GM23248 (cell line): ENCODE measurements at regions not wholly inside any gene's neighbourhood (a gene's known extent, or its start where the extent isn't known, plus 50 kb on each side); places are given as distances from the start of the nearest gene placed in this dataset.
A peak's percentile ranks its signal among the peaks of the same experiment; 100 is the strongest.

Experiments used
- DNase-seq: peaks from one replicate; pipeline ENCODE4 v3.0.0-alpha.2; 2015
- H2AFZ ChIP-seq: fragments of 200-600 bp; sonication (generic); 2 replicates; pipeline ENCODE4 v1.6.1; 2016; ENCODE audit warnings: antibody characterized with exemption
- H3F3A ChIP-seq: fragments of 200-600 bp; sonication (generic); 2 replicates; pipeline ENCODE4 v1.6.1; 2016; ENCODE audit warnings: mild to moderate bottlenecking, antibody characterized with exemption, mixed run types; ENCODE audit not compliant: insufficient read depth
- H3K27ac ChIP-seq: fragments of 200-600 bp; sonication (generic); 2 replicates; pipeline ENCODE4 v1.5.1; 2016; ENCODE audit warnings: mild to moderate bottlenecking
- H3K27me3 ChIP-seq: fragments of 200-600 bp; sonication (generic); replicated peaks from 2 replicates; pipeline ENCODE4 v1.6.1; 2016; ENCODE audit warnings: mild to moderate bottlenecking; ENCODE audit not compliant: insufficient read depth
- H3K36me3 ChIP-seq: fragments of 200-600 bp; sonication (generic); 2 replicates; pipeline ENCODE4 v1.6.1; 2016; ENCODE audit warnings: low read depth, mild to moderate bottlenecking
- H3K4me1 ChIP-seq: fragments of 200-600 bp; sonication (generic); 2 replicates; pipeline ENCODE4 v1.6.1; 2016; ENCODE audit warnings: mild to moderate bottlenecking; ENCODE audit not compliant: insufficient read depth
- H3K4me2 ChIP-seq: fragments of 200-600 bp; sonication (generic); one replicate; pipeline ENCODE4 v1.6.1; 2016; ENCODE audit warnings: mild to moderate bottlenecking; ENCODE audit not compliant: unreplicated experiment
- H3K4me3 ChIP-seq: fragments of 200-600 bp; sonication (generic); 2 replicates; pipeline ENCODE4 v1.5.1; 2016; ENCODE audit warnings: mild to moderate bottlenecking
- H3K79me2 ChIP-seq: fragments of 200-600 bp; sonication (generic); 2 replicates; pipeline ENCODE4 v1.6.1; 2016; ENCODE audit warnings: mild to moderate bottlenecking; ENCODE audit not compliant: insufficient read depth
- H3K9ac ChIP-seq: fragments of 200-600 bp; sonication (generic); 2 replicates; pipeline ENCODE4 v1.6.1; 2016; ENCODE audit warnings: mild to moderate bottlenecking
- H3K9me2 ChIP-seq: fragments of 200-600 bp; sonication (generic); 2 replicates; pipeline ENCODE4 v1.6.1; 2016; ENCODE audit warnings: mixed run types, mild to moderate bottlenecking, moderate library complexity; ENCODE audit not compliant: insufficient read depth
- H3K9me3 ChIP-seq: fragments of 200-600 bp; sonication (generic); one replicate; pipeline ENCODE4 v1.6.1; 2017; ENCODE audit warnings: low read depth
- H4K20me1 ChIP-seq: fragments of 200-600 bp; sonication (generic); 2 replicates; pipeline ENCODE4 v1.6.0; 2016; ENCODE audit not compliant: insufficient read depth
- EZH2 ChIP-seq: fragments of 200-600 bp; sonication (generic); IDR thresholded peaks from 2 replicates; pipeline ENCODE4 v1.6.1; 2018; ENCODE audit warnings: antibody characterized with exemption, mild to moderate bottlenecking; ENCODE audit not compliant: insufficient read depth, poor library complexity, severe bottlenecking
- EZH2phosphoT487 ChIP-seq: fragments of 200-600 bp; sonication (generic); IDR thresholded peaks from 2 replicates; pipeline ENCODE4 v1.6.1; 2018; ENCODE audit warnings: antibody characterized with exemption, moderate library complexity, mild to moderate bottlenecking, low read depth; ENCODE audit not compliant: insufficient read depth
- WGBS, 2 experiments: methylation state at CpG; one replicate each; pipeline ENCODE4 v1.1.6; 2015 to 2017; ENCODE audit warnings: low lambda C conversion rate in 2 of 2, low coverage in 1 of 2; ENCODE audit errors: missing lambda C conversion rate in 2 of 2; 5-methylcytosine and 5-hydroxymethylcytosine counted together
- in situ Hi-C: fragments of 300-500 bp; cut with MboI; formaldehyde crosslinking; loops from 2 replicates; pipeline ENCODE4 v1.15.0; 2020

DNA sequence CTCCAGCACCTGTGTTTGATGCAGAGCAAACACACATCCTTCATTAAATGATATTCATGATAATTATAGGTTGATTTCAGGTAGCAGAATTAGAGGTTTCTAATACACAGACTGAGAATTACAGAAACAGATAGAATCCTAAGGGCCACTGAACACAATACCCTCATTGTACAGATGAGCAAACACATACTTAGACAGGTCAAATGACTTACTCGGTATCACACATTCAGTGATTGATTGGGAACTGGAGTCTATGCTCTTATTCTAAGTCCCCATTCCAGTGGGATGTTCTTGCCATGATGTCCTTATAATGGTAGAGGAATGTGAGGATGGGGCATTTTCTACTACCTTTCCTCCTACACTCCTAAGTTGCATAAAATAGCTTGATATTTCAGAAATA is 70.8 kb downstream of the DCAF8L1 start:
- no peaks in the 10 kb centered on the region for H3F3A ChIP-seq
- no peak overlapping the region for H3K4me2 ChIP-seq
- H3K4me1 ChIP-seq = no peaks in the 10 kb centered on the region
- WGBS, 2 experiments = 55 to 73% methylated on average over 1 of the region's 1 CpG
- no peaks in the 10 kb centered on the region for H3K9me2 ChIP-seq
- H3K27me3 ChIP-seq = no peaks in the 10 kb centered on the region
- H3K9me3 ChIP-seq = no peaks in the 10 kb centered on the region
- H4K20me1 ChIP-seq = no peaks in the 10 kb centered on the region
- no peak overlapping the region for H3K9ac ChIP-seq
- H3K27ac ChIP-seq = no peak overlapping the region
- no peak overlapping the region for H3K4me3 ChIP-seq
- in situ Hi-C loops = no loop called here
- no peak overlapping the region for H2AFZ ChIP-seq
- TF ChIP-seq EZH2phosphoT487 (no peak), EZH2 (no peak)
- DNase-seq = no peak
- H3K36me3 ChIP-seq = no peaks in the 10 kb centered on the region
- no peaks in the 10 kb centered on the region for H3K79me2 ChIP-seq

DNA sequence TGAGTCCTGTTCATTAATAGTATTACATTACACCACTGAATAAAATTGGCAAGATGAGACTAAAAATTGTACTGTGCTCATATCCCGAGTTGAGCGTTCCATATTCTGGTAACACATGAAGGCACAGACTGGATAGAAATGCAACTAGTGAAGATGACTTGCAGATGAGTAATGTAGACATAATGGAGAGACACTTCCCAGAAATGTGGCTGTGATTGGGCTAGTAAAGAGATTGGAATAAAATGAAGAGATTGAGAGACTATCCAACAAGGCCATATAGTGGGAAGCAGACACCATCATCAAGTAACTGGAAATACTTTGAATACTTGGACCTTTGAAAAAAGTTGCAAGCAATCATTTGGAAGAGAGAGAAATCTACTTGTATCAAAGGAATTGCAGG is 77.3 kb downstream of the DCAF8L1 start:
- H3K27me3 ChIP-seq = no peaks in the 10 kb centered on the region
- H3F3A ChIP-seq = no peaks in the 10 kb centered on the region
- H3K27ac ChIP-seq = no peak overlapping the region
- in situ Hi-C loops = no loop called here
- no peaks in the 10 kb centered on the region for H3K79me2 ChIP-seq
- no peak overlapping the region for H3K4me2 ChIP-seq
- no peak overlapping the region for H3K9ac ChIP-seq
- H3K4me1 ChIP-seq = no peaks in the 10 kb centered on the region
- H3K9me2 ChIP-seq = no peaks in the 10 kb centered on the region
- no peak overlapping the region for H2AFZ ChIP-seq
- no peaks in the 10 kb centered on the region for H3K9me3 ChIP-seq
- WGBS, 2 experiments = 72 to 78% methylated on average over 2 of the region's 2 CpGs
- no peak for DNase-seq
- H3K4me3 ChIP-seq = no peak overlapping the region
- H3K36me3 ChIP-seq = no peaks in the 10 kb centered on the region
- H4K20me1 ChIP-seq = no peaks in the 10 kb centered on the region
- no peak for TF ChIP-seq EZH2phosphoT487
- TF ChIP-seq EZH2 = no peak

DNA sequence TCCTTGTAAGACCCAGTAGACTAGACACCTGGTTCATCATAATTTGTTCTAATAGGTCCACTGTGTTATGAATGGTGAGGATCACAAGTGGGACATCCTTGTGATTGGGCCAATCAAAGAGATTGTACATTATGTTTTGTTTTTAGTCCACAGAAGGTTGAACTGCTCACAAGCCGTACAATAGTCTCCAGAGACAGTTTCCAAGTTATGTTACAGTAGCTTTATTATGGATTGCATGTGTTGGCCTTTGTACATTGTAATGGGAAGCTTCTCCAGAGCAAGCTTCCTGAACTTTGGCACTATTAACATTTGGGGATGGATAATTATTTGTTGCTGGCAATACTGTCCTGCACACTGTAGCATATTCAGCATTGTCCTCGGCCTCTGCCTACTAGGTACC is 86.1 kb downstream of the MAGEB10 start:
- Histone ChIP-seq H2AFZ (no peak overlapping the region), H3K9ac (no peak overlapping the region), H3F3A (no peaks in the 10 kb centered on the region), H3K27ac (no peak overlapping the region), H3K4me3 (no peak overlapping the region), H3K79me2 (no peaks in the 10 kb centered on the region), H4K20me1 (no peaks in the 10 kb centered on the region), H3K9me3 (no peaks in the 10 kb centered on the region), H3K36me3 (no peaks in the 10 kb centered on the region), H3K4me1 (no peaks in the 10 kb centered on the region), H3K4me2 (no peak overlapping the region), H3K9me2 (no peaks in the 10 kb centered on the region), H3K27me3 (no peaks in the 10 kb centered on the region)
- 44 to 46% methylated on average over 2 of the region's 2 CpGs for WGBS, 2 experiments
- TF ChIP-seq EZH2 (no peak), EZH2phosphoT487 (no peak)
- in situ Hi-C loops = no loop called here
- no peak for DNase-seq

DNA sequence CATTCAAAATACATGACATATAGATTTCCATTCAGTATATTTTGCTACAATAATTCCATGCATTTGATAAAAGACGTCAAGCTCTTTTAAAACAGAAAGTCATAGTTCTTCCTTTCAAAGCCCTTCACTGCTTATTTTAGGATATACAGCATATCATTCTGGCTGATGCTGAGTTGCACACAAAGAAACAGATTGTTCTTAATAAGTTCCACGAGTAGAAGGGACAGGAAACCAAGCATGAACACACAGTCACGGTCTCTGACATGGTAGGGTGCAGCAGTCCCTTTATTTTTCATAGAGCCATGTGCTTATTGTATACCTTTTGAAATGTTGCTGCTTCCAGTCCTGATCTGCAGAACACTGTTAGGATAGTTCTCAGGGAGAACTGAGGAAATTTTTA is 85.4 kb downstream of the MAGEB10 start:
- H3K9me3 ChIP-seq = no peaks in the 10 kb centered on the region
- in situ Hi-C loops = no loop called here
- no peaks in the 10 kb centered on the region for H4K20me1 ChIP-seq

DNA sequence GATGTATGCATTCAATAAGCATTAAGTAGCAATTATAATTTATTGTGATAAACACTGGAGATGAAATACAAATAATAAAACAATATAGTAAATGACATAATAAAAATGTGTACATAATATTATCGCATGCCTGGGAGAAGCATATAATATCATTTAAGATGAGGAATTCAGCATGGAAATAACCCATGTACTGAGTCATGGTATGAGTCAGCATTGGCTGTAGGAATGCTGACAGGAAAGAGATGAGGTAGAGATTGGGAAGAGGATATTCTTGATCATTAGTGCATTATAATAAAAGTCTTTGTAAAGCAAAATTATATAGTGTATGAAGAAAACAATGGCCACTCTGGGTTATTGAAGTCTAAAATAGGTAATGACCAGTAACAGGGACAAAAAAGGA is 82.8 kb downstream of the MAGEB10 start:
- H4K20me1 ChIP-seq = no peaks in the 10 kb centered on the region
- no peak overlapping the region for H3K4me2 ChIP-seq
- no peaks in the 10 kb centered on the region for H3K4me1 ChIP-seq
- peak; percentile 22 for DNase-seq
- no peaks in the 10 kb centered on the region for H3K9me2 ChIP-seq
- H3K36me3 ChIP-seq = no peaks in the 10 kb centered on the region
- no peak overlapping the region for H3K27ac ChIP-seq
- no peaks in the 10 kb centered on the region for H3K9me3 ChIP-seq
- no peaks in the 10 kb centered on the region for H3K27me3 ChIP-seq
- no peaks in the 10 kb centered on the region for H3K79me2 ChIP-seq
- H2AFZ ChIP-seq = no peak overlapping the region
- 0 to 6% methylated on average over 1 of the region's 1 CpG for WGBS, 2 experiments
- no peak overlapping the region for H3K9ac ChIP-seq
- H3F3A ChIP-seq = no peaks in the 10 kb centered on the region
- H3K4me3 ChIP-seq = no peak overlapping the region
- in situ Hi-C loops = no loop called here
- no peak for TF ChIP-seq EZH2
- no peak for TF ChIP-seq EZH2phosphoT487

More for the DNA sequence above, 85.4 kb downstream of the MAGEB10 start:
- no peak for DNase-seq
- H3F3A ChIP-seq = no peaks in the 10 kb centered on the region
- H3K27me3 ChIP-seq = no peaks in the 10 kb centered on the region
- H3K9me2 ChIP-seq = no peaks in the 10 kb centered on the region
- H3K27ac ChIP-seq = no peak overlapping the region
- TF ChIP-seq EZH2 (no peak), EZH2phosphoT487 (no peak)
- no peak overlapping the region for H3K4me3 ChIP-seq
- H2AFZ ChIP-seq = no peak overlapping the region
- H3K4me1 ChIP-seq = no peaks in the 10 kb centered on the region
- H3K79me2 ChIP-seq = no peaks in the 10 kb centered on the region
- H3K9ac ChIP-seq = no peak overlapping the region
- 7 to 17% methylated on average over 3 of the region's 3 CpGs for WGBS, 2 experiments
- H3K4me2 ChIP-seq = no peak overlapping the region
- no peaks in the 10 kb centered on the region for H3K36me3 ChIP-seq
